Heart right ventricle (tissue), 16 donors: ENCODE measurements at regions not wholly inside any gene's neighbourhood (a gene's known extent, or its start where the extent isn't known, plus 50 kb on each side); places are given as distances from the start of the nearest gene placed in this dataset.
"Not testable (repeated sequence)": the region's sequence is repeated elsewhere in the genome, so short reads cannot be mapped to it uniquely, and the experiment has no call there.

ENCODE experiments used
- ATAC-seq, 8 donors: fragments of 200-7000 bp; cut with Tn5 transposase; one replicate each; pipeline ENCODE4 v1.9.1; 2020; ENCODE audit warnings: mild to moderate bottlenecking in 8 of 8, moderate library complexity in 8 of 8, moderate number of reproducible peaks in 1 of 8
- DNase-seq, 2 donors: peaks; one replicate each; pipeline ENCODE4 v3.0.0-alpha.2; 2020
- H3K27ac ChIP-seq, 10 donors: fragments of 200-600 bp; sonication (generic) in 2 of 10; one replicate each; pipeline versions ENCODE4 v1.5.0 to v1.8.0; 2020 to 2022; ENCODE audit warnings: mild to moderate bottlenecking in 3 of 10
- H3K27me3 ChIP-seq, 7 donors: fragments of 200-600 bp; one replicate each; pipeline ENCODE4 v1.8.0; 2021 to 2022; ENCODE audit warnings: mild to moderate bottlenecking in 2 of 7
- H3K36me3 ChIP-seq, 9 donors: fragments of 200-600 bp; sonication (generic) in 1 of 9; one replicate each; pipeline versions ENCODE4 v1.5.0 to v1.8.0; 2020 to 2022; ENCODE audit warnings: mild to moderate bottlenecking in 2 of 9
- H3K4me1 ChIP-seq, 9 donors: fragments of 200-600 bp; sonication (generic) in 1 of 9; one replicate each; pipeline versions ENCODE4 v1.5.0 to v1.8.0; 2020 to 2022; ENCODE audit warnings: mild to moderate bottlenecking in 4 of 9
- H3K4me3 ChIP-seq, 10 donors: fragments of 200-600 bp; sonication (generic) in 2 of 10; one replicate each; pipeline versions ENCODE4 v1.5.0 to v1.8.0; 2020 to 2022; ENCODE audit warnings: mild to moderate bottlenecking in 7 of 10, moderate library complexity in 2 of 10
- H3K9me3 ChIP-seq, 11 donors: fragments of 200-600 bp in 10 of 11; sonication (generic) in 2 of 11; one replicate each; pipeline versions ENCODE4 v1.5.0 to v1.8.0; 2013 to 2022; ENCODE audit warnings: mild to moderate bottlenecking in 2 of 11, control low read depth in 1 of 11, moderate library complexity in 1 of 11
- CTCF ChIP-seq, 9 donors: fragments of 200-600 bp; sonication (generic) in 2 of 9; IDR thresholded peaks; one replicate each; pipeline versions ENCODE4 v1.5.0 to v1.8.0; 2021 to 2022; ENCODE audit warnings: antibody characterized with exemption in 9 of 9, mild to moderate bottlenecking in 5 of 9, moderate library complexity in 1 of 9
- WGBS, 2 donors: extraction: QIAGEN DNeasy Blood & Tissue Kit; methylation state at CpG; one replicate each; pipeline ENCODE4 v1.1.7; 2013; ENCODE audit warnings: inconsistent platforms in 1 of 2; 5-methylcytosine and 5-hydroxymethylcytosine counted together
- intact Hi-C, 10 donors: fragments of 100-400 bp; cut with DNase I; formaldehyde crosslinking; loops; one replicate each; pipeline versions ENCODE4 v1.11.1 to v1.14.2; 2022
- donor health status: Arrhythmogenic right ventricular cardiomyopathy.
- donor health status: ischemic (EF 13 %, LVEDD 7.1; RV severe dilation, severe dysfunction).
- donor health status: healthy with polysubstance abuse.
- donor health status: DM: no; HTN: yes; CAD: no.
- donor health status: DM: no; HTN: no; CAD: no.
- donor health status: ischemic (EF 25% LVEDD 6.9; RV normal size, moderate dysfunction).
- donor health status: ischemic (EF 25% LVEDD 5.7; RV mildly dilated, moderate dysfunction).
- donor health status: healthy.
- donor health status: DM: yes; HTN: yes; CAD: no.
- donor health status: Ischemic cardiomyopathy.
- donor health status: ischemic (EF 35%, LVEDD 5.7; RV mildly dilated, moderate dysfunction).
- donor health status: nonischemic (EF 11% LVEDD 7.7; RV severe dilation, severe dysfunction).
- donor health status: DM: yes; HTN: yes; CAD: no.
- donor health status: PGD.
- donor health status: ischemic (EF 29% LVEDD 5.4; RV normal size, mild dysfunction).
- donor health status: nonischemic (EF 23%, LVEDD 6.1; RV moderate dilation, normal function).

GRCh38 chr7:19958309-19958896 is 185.0 kb upstream of the TMEM196 start:
- WGBS, 2 donors, result 86 to 90% methylated on average over 3 of the region's 3 CpGs
- no peak overlapping the region for H3K27ac ChIP-seq

GRCh38 chr7:19957664-19958063 is 184.2 kb upstream of the TMEM196 start:
- intact Hi-C loops, result no loop called here
- no peaks in the 10 kb centered on the region for H3K4me1 ChIP-seq
- H3K27me3 ChIP-seq, result no peaks in the 10 kb centered on the region
- no peaks in the 10 kb centered on the region for H3K36me3 ChIP-seq
- no peak overlapping the region for H3K27ac ChIP-seq
- ATAC-seq, result no peak
- peaks cover 0 to 22% (median 0%) of the 10 kb centered on the region in 11 donors for H3K9me3 ChIP-seq
- 79 to 83% methylated on average over 1 of the region's 1 CpG for WGBS, 2 donors
- no peak for DNase-seq
- TF ChIP-seq CTCF (IDR thresholded peaks at IDR 0.05), result no peak
- H3K4me3 ChIP-seq, result no peak overlapping the region

More at GRCh38 chr7:19958309-19958896, 185.0 kb upstream of the TMEM196 start:
- ATAC-seq (no peak), DNase-seq (no peak)
- Histone ChIP-seq H3K4me1 (no peaks in the 10 kb centered on the region), H3K9me3 (peaks cover 0 to 17% (median 0%) of the 10 kb centered on the region in 11 donors), H3K4me3 (no peak overlapping the region), H3K27me3 (no peaks in the 10 kb centered on the region), H3K36me3 (no peaks in the 10 kb centered on the region)
- intact Hi-C loops, result no loop called here
- TF ChIP-seq CTCF (IDR thresholded peaks at IDR 0.05), result no peak

- H3K9me3 ChIP-seq, result peaks cover 0 to 53% (median 0%) of the 10 kb centered on the region in 11 donors
- WGBS, 2 donors, result 68 to 77% methylated on average over 7 of the region's 7 CpGs
- H3K4me1 ChIP-seq, H3K36me3 ChIP-seq, ATAC-seq, H3K27me3 ChIP-seq, H3K4me3 ChIP-seq, H3K27ac ChIP-seq, DNase-seq, intact Hi-C loops: not testable (repeated sequence)
These were observed 180.7 kb upstream of the TMEM196 start for GRCh38 chr7:19954166-19954565.

GRCh38 chr7:19953411-19953810 is 180.0 kb upstream of the TMEM196 start:
- intact Hi-C loops, ATAC-seq, DNase-seq, H3K4me3 ChIP-seq, H3K36me3 ChIP-seq, H3K27me3 ChIP-seq, H3K27ac ChIP-seq, H3K4me1 ChIP-seq: not testable (repeated sequence)
- 91 to 93% methylated on average over 5 of the region's 5 CpGs for WGBS, 2 donors
- H3K9me3 ChIP-seq, result peaks cover 0 to 61% (median 0%) of the 10 kb centered on the region in 11 donors

GRCh38 chr7:19948160-19948559 is 174.7 kb upstream of the TMEM196 start:
- no peaks in the 10 kb centered on the region for H3K36me3 ChIP-seq
- no peak for ATAC-seq
- no peaks in the 10 kb centered on the region for H3K4me1 ChIP-seq
- H3K4me3 ChIP-seq, result no peak overlapping the region
- peaks cover 0 to 47% (median 2%) of the 10 kb centered on the region in 11 donors for H3K9me3 ChIP-seq
- TF ChIP-seq CTCF (IDR thresholded peaks at IDR 0.05), result no peak
- H3K27ac ChIP-seq, result no peak overlapping the region
- no peak for DNase-seq
- 63 to 69% methylated on average over 3 of the region's 3 CpGs for WGBS, 2 donors
- intact Hi-C loops, result no loop called here
- no peaks in the 10 kb centered on the region for H3K27me3 ChIP-seq
